GM21619 (cell line): ENCODE measurements at regions not wholly inside any gene's neighbourhood (a gene's known extent, or its start where the extent isn't known, plus 50 kb on each side); places are given as distances from the start of the nearest gene placed in this dataset.

Experiments
- ATAC-seq: cut with Tn5 transposase; IDR thresholded peaks from one replicate; pipeline ENCODE4 v1.9.1; 2021; ENCODE audit not compliant: unreplicated experiment

DNA sequence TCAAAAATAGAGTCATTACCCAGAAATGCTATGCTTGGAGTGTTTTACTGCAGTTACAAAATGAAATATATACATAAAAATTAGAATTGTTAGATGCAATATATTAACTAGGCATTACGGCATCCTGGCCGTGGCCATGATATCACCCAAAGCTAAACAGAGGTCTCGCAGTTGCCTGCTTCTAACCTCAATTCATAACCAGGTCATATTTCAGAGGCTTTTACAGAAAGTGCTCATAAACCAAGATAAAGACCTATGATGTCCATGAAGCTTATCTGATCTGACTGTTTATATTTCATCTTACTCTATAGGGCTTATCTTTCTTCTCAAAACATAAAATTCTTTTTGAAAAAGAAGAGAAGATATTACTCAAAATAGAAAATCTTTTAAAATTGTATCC lies 664.5 kb upstream of the SALL1 start:
- no peak for ATAC-seq

- ATAC-seq = no peak
Observed at GRCh38 chr16:51814617-51815016, 663.5 kb upstream of the SALL1 start.

GRCh38 chr16:51813609-51814008 lies 662.5 kb upstream of the SALL1 start:
- ATAC-seq = no peak

DNA sequence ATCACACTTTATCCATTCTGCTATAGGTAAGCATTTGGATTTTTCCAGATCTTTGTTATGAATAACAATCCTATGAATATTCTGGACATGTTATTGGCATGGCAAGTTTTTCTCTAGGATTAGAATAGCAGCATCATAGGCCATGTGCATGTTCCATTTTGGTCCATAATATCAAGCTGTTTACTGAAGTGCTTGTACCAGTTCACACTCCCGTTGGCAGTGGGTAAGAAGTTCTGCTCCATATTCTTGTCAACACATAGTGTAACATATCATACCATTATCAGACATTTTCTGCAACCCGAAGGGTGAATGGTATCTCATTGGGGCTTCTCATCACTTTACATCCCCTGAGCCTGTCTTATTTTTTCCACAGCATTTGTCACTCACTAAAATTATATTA lies 661.9 kb upstream of the SALL1 start:
- ATAC-seq = no peak

- no peak for ATAC-seq
Observed at GRCh38 chr16:51807551-51807950, 656.5 kb upstream of the SALL1 start.

- ATAC-seq = no peak
Observed at GRCh38 chr16:51801635-51802034, 650.6 kb upstream of the SALL1 start.

GRCh38 chr16:51797669-51798259 lies 646.7 kb upstream of the SALL1 start:
- no peak for ATAC-seq

DNA sequence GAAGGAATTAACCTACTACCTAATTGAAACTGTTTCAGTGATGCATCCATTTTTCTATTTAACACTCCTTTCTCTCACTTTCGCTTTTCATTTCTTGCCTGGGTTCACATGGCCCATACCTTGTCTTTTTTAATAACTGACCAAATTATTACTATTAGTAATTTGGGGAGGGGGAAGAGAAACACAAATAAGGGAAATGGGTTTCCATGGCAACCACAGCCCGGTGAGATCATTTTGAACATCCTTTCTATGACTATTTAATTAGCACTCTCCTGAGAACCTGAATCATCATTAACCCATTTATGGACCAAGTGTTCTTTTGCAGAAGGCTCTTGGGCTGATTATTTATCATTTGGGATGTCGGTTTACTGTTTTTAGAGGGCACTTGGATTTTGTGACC lies 628.2 kb upstream of the SALL1 start:
- ATAC-seq = no peak

GRCh38 chr16:51773071-51773890 lies 622.2 kb upstream of the SALL1 start:
- ATAC-seq = no peak

- ATAC-seq = no peak
Observed at GRCh38 chr16:51766739-51767138, 615.7 kb upstream of the SALL1 start.

DNA sequence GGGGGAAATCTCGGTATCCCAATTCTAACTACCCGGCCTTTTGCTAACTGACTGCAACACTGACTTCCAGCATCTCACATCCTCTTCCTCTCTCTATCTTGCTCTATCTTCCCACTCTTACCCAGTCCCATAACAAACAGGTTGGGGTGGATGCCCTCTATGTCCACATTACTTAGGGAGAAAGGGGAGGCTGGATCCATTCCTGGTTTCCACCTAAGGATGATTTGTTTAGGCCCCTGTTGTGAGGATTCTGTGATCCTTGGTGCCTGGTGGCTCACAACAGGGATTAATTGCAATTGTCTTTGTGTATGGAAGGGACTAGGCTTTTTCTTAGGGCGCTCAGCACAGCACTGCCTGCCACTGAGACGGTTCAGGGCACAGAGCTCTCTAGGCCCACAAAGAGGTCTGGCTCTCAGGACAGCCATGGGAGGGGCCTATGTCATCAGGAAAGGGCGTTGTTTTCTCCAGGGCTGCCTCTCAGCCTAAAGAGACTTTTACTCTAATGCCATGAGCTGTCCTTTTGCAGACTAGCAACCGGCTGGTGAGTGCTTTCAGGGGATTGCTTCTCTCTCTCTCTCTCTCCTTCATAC lies 612.1 kb upstream of the SALL1 start:
- ATAC-seq = no peak

- peak; percentile 97 for ATAC-seq
Observed at GRCh38 chr16:51762081-51762996, 611.3 kb upstream of the SALL1 start.

- no peak for ATAC-seq
Observed at GRCh38 chr16:51761001-51761400, 609.9 kb upstream of the SALL1 start.

- ATAC-seq = no peak
Observed at GRCh38 chr16:51759999-51760398, 608.9 kb upstream of the SALL1 start.

- no peak for ATAC-seq
Observed at GRCh38 chr16:51759329-51759728, 608.3 kb upstream of the SALL1 start.

GRCh38 chr16:51757921-51758479 lies 606.9 kb upstream of the SALL1 start:
- ATAC-seq = no peak

DNA sequence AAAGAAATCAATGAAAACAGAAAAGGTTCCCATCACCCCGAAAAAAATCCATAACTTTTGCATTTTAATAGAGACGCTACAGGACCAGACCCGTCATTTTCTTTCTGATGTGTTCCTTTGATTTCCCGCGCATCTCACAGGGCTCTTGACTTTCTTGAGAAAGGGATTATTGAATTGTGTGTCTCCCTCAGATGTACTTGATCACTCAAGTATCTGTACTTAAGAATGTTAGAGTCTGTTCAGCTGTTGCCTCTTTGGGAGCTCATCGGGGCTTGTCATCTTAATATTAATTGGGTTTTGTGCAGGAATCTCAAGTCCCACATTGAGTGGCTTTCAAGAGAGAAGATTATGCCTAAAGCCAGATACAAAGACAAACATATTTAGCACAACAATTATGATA lies 606.4 kb upstream of the SALL1 start:
- ATAC-seq = no peak

GRCh38 chr16:51757124-51757470 lies 606.0 kb upstream of the SALL1 start:
- no peak for ATAC-seq

- no peak for ATAC-seq
Observed at GRCh38 chr16:51756447-51757123, 605.5 kb upstream of the SALL1 start.

GRCh38 chr16:51755577-51756355 lies 604.7 kb upstream of the SALL1 start:
- ATAC-seq = no peak
